CD4-positive, alpha-beta memory T cell (primary cell): ENCODE measurements at regions not wholly inside any gene's neighbourhood (a gene's known extent, or its start where the extent isn't known, plus 50 kb on each side); places are given as distances from the start of the nearest gene placed in this dataset.

ENCODE experiments used
- CTCF ChIA-PET: fragments of 350-600 bp; sonication (Branson Sonifier 250); formaldehyde crosslinking; loops from one replicate; lab custom pipeline; 2021; ENCODE audit warnings: inconsistent platforms; ENCODE audit not compliant: partially characterized antibody; lab: Charles Lee
- POLR2A ChIA-PET: fragments of 350-600 bp; sonication (Branson Sonifier 250); formaldehyde crosslinking; loops from one replicate; lab custom pipeline; 2021; ENCODE audit not compliant: partially characterized antibody; lab: Charles Lee
- DNase-seq, 5 donors: peaks; one replicate each; pipeline versions ENCODE4 v3.0.0 to v3.0.0-alpha.2; 2020 to 2022; ENCODE audit warnings: mixed read lengths in 1 of 5
- H3K27ac ChIP-seq: one replicate; pipeline ENCODE4 v1.7.0; 2013; ENCODE audit warnings: low read depth, low read length
- H3K27me3 ChIP-seq: 2 replicates; pipeline ENCODE4 v1.7.0; 2013; ENCODE audit warnings: mild to moderate bottlenecking, low read length, moderate library complexity; ENCODE audit not compliant: insufficient read depth
- H3K36me3 ChIP-seq: 2 replicates; pipeline ENCODE4 v1.7.0; 2013; ENCODE audit warnings: mild to moderate bottlenecking, low read length, moderate library complexity; ENCODE audit not compliant: insufficient read depth
- H3K4me1 ChIP-seq: 2 replicates; pipeline ENCODE4 v1.7.0; 2013; ENCODE audit warnings: mild to moderate bottlenecking, low read length, moderate library complexity; ENCODE audit not compliant: insufficient read depth
- H3K4me3 ChIP-seq, 2 donors: one replicate each; pipeline ENCODE4 v1.7.0; 2013; ENCODE audit warnings: low read length in 2 of 2, mild to moderate bottlenecking in 1 of 2
- H3K9me3 ChIP-seq, 2 donors: one replicate each; pipeline ENCODE4 v1.7.0; 2013; ENCODE audit warnings: low read length in 2 of 2, control low read depth in 1 of 2; ENCODE audit not compliant: control insufficient read depth in 1 of 2
- H3K27ac Mint-ChIP-seq, 7 donors: one replicate each; pipeline ENCODE4 v1.8.0; 2020 to 2021; ENCODE audit warnings: mixed read lengths in 7 of 7, mild to moderate bottlenecking in 6 of 7, inconsistent platforms in 3 of 7, moderate library complexity in 3 of 7
- H3K27me3 Mint-ChIP-seq, 2 donors: one replicate each; pipeline ENCODE4 v1.8.0; 2020 to 2021; ENCODE audit warnings: mixed read lengths in 2 of 2
- H3K36me3 Mint-ChIP-seq, 2 donors: one replicate each; pipeline ENCODE4 v1.8.0; 2020 to 2021; ENCODE audit warnings: mixed read lengths in 2 of 2, inconsistent platforms in 1 of 2, mild to moderate bottlenecking in 1 of 2
- H3K4me1 Mint-ChIP-seq, 4 donors: one replicate each; pipeline ENCODE4 v1.8.0; 2020 to 2021; ENCODE audit warnings: mixed read lengths in 4 of 4, mild to moderate bottlenecking in 1 of 4
- H3K4me3 Mint-ChIP-seq, 8 donors: one replicate each; pipeline ENCODE4 v1.8.0; 2020 to 2021; ENCODE audit warnings: mixed read lengths in 8 of 8, mild to moderate bottlenecking in 7 of 8, moderate library complexity in 6 of 8, inconsistent platforms in 3 of 8
- H3K9me3 Mint-ChIP-seq, 8 donors: one replicate each; pipeline ENCODE4 v1.8.0; 2020 to 2021; ENCODE audit warnings: mixed read lengths in 8 of 8, mild to moderate bottlenecking in 5 of 8, inconsistent platforms in 3 of 8, moderate library complexity in 1 of 8
- intact Hi-C: fragments of 100-400 bp; cut with micrococcal nuclease; formaldehyde crosslinking; loops from one replicate; pipeline ENCODE4 v1.15.1; 2023

DNA sequence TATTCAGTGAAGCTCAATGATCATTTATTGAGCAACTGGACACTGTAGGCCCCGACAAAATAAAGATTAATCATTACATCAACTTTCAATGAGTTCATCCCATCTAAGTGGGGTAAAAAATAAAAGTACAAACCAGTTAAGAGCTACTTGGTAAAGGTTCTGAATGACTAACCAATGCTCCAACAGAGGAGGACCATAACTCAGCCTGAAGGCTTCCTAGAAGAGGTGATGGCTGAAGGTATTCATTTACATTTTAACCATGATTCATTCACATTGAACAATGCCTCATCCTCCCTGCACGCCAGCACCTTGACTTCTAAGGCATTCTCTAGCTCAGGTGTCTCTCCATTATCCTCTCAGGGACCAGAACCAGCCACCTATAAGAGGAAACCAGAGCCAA, 201.4 kb downstream of the ZNF462 start:
- no peaks in the 10 kb centered on the region for H3K9me3 ChIP-seq
- intact Hi-C loops, result no loop called here
- H3K4me3 ChIP-seq, result no peak overlapping the region
- H3K27me3 ChIP-seq, result no peaks in the 10 kb centered on the region
- Mint-ChIP-seq H3K4me1 (no peaks in the 10 kb centered on the region), H3K4me3 (no peak overlapping the region), H3K9me3 (peaks cover 0 to 2% (median 0%) of the 10 kb centered on the region in 8 donors), H3K27ac (no peak overlapping the region), H3K27me3 (no peaks in the 10 kb centered on the region), H3K36me3 (no peaks in the 10 kb centered on the region)
- H3K4me1 ChIP-seq, result no peaks in the 10 kb centered on the region
- ChIA-PET CTCF (no interaction called here), POLR2A (no interaction called here)
- no peaks in the 10 kb centered on the region for H3K36me3 ChIP-seq
- DNase-seq, result no peak
- no peak overlapping the region for H3K27ac ChIP-seq

DNA sequence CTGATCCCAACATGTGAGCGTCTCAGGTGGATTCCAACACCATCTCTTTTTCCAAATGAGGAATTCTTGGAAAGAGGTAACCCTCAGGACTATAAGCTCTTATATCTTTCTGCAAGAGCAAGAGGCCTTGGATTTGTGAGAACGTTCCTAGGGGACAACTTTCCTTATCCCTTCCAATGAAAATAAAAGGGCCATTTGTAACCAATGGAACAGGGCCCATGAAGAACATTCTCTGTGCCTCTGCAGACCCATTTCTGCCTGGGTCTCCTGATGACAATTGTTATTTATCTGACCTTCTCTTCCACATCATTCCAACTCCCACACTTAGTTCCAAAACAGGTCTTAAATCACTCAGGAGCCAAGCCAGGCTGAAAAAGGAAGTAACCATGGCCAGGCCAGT, 202.6 kb downstream of the ZNF462 start:
- no peak overlapping the region for H3K4me3 ChIP-seq
- H3K36me3 ChIP-seq, result no peaks in the 10 kb centered on the region
- no peaks in the 10 kb centered on the region for H3K9me3 ChIP-seq
- H3K4me3 Mint-ChIP-seq, result no peak overlapping the region
- CTCF ChIA-PET, result no interaction called here
- H3K27me3 Mint-ChIP-seq, result no peaks in the 10 kb centered on the region
- H3K4me1 Mint-ChIP-seq, result no peaks in the 10 kb centered on the region
- no peak overlapping the region for H3K27ac Mint-ChIP-seq
- no peaks in the 10 kb centered on the region for H3K27me3 ChIP-seq
- H3K36me3 Mint-ChIP-seq, result no peaks in the 10 kb centered on the region
- no peaks in the 10 kb centered on the region for H3K4me1 ChIP-seq
- intact Hi-C loops, result no loop called here
- peaks cover 0 to 2% (median 0%) of the 10 kb centered on the region in 8 donors for H3K9me3 Mint-ChIP-seq
- POLR2A ChIA-PET, result no interaction called here
- DNase-seq, result no peak
- no peak overlapping the region for H3K27ac ChIP-seq

DNA sequence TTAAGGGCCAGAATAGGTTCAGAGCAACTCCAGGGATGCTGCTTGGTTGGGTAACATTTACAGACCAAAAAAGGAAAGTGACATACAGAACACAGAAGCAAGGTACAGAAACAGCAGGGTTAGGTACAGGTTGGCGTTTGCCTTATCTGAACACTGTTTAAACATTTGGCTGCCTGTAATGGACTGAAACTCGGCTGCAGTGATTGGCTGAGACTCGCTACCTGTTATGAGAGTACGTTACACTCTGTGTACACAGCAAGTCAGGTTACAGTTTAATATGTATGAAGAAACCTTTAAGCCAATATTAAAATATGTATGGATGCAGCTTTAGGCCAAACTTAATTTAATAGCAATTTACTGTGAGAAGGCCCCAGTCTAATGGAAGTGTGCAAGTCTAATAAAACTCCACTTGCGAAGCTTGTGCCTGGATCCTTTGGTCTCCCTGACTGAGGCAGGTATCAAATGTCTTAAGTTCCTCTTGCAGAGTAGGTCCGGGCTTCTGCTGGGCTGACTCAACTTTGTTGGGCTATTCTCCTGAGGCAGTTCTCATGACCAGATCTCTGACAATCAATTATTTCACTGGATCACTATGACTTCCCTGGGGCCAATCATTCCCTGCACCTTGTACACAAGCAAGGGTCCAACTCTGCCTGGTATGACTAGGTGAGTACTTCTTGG, 204.9 kb downstream of the ZNF462 start:
- Mint-ChIP-seq H3K27me3 (no peaks in the 10 kb centered on the region), H3K27ac (no peak overlapping the region), H3K4me1 (no peaks in the 10 kb centered on the region), H3K4me3 (no peak overlapping the region), H3K36me3 (no peaks in the 10 kb centered on the region), H3K9me3 (peaks cover 0 to 2% (median 0%) of the 10 kb centered on the region in 8 donors)
- Histone ChIP-seq H3K27ac (no peak overlapping the region), H3K27me3 (no peaks in the 10 kb centered on the region), H3K36me3 (no peaks in the 10 kb centered on the region), H3K4me1 (no peaks in the 10 kb centered on the region), H3K9me3 (no peaks in the 10 kb centered on the region), H3K4me3 (no peak overlapping the region)
- intact Hi-C loops, result no loop called here
- ChIA-PET POLR2A (no interaction called here), CTCF (no interaction called here)
- no peak for DNase-seq

DNA sequence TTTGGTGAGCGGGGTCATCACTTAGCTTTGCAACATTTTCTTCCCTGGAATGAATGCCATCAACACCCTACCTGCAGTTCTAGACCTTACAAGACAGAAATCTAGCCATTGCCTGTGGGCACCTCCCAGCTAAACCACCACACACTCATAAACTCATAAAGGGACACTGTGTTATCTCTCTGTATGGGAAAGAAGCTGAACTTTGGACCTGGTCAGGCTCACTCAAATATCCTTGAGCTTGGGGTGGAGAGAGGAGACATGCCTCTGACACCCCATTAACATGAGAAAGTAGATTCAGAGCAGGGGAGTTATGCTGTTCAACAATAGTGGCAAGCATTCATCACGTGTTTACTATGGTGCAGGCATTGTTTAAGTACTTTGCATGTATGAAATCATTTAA, 205.6 kb downstream of the ZNF462 start:
- H3K36me3 Mint-ChIP-seq, result no peaks in the 10 kb centered on the region
- DNase-seq, result no peak
- no peak overlapping the region for H3K27ac ChIP-seq
- H3K4me3 Mint-ChIP-seq, result no peak overlapping the region
- H3K36me3 ChIP-seq, result no peaks in the 10 kb centered on the region
- H3K4me1 Mint-ChIP-seq, result no peaks in the 10 kb centered on the region
- POLR2A ChIA-PET, result no interaction called here
- no peaks in the 10 kb centered on the region for H3K27me3 Mint-ChIP-seq
- H3K9me3 ChIP-seq, result no peaks in the 10 kb centered on the region
- CTCF ChIA-PET, result no interaction called here
- H3K9me3 Mint-ChIP-seq, result peaks cover 0 to 2% (median 0%) of the 10 kb centered on the region in 8 donors
- H3K27ac Mint-ChIP-seq, result no peak overlapping the region
- intact Hi-C loops, result no loop called here
- no peaks in the 10 kb centered on the region for H3K27me3 ChIP-seq
- H3K4me3 ChIP-seq, result no peak overlapping the region
- H3K4me1 ChIP-seq, result no peaks in the 10 kb centered on the region

DNA sequence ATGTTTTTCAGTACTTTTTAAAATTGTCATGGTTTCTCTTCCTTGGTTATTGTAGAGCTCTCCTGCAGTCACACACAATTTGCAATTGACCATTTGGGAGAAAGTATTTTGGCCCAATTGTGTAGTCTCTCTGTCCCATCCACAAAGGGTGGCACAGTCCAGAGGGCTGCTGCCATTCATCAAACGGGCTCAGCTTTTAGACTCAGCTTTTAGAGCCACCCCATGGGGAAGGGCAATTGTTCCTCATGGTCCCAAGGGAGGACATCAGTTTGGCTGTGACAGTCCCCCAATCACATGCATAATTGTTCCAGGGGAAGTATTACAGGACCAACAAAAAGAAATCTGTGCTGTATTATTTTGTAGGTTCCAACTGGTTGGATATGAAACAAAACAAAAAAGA, 207.6 kb downstream of the ZNF462 start:
- H3K4me1 ChIP-seq, result no peaks in the 10 kb centered on the region
- intact Hi-C loops, result no loop called here
- H3K27me3 ChIP-seq, result no peaks in the 10 kb centered on the region
- Mint-ChIP-seq H3K36me3 (no peaks in the 10 kb centered on the region), H3K9me3 (no peaks in the 10 kb centered on the region), H3K4me1 (no peaks in the 10 kb centered on the region), H3K4me3 (no peak overlapping the region), H3K27me3 (no peaks in the 10 kb centered on the region), H3K27ac (no peak overlapping the region)
- CTCF ChIA-PET, result no interaction called here
- H3K4me3 ChIP-seq, result no peak overlapping the region
- no peak for DNase-seq
- H3K36me3 ChIP-seq, result no peaks in the 10 kb centered on the region
- no peak overlapping the region for H3K27ac ChIP-seq
- POLR2A ChIA-PET, result no interaction called here
- H3K9me3 ChIP-seq, result no peaks in the 10 kb centered on the region

DNA sequence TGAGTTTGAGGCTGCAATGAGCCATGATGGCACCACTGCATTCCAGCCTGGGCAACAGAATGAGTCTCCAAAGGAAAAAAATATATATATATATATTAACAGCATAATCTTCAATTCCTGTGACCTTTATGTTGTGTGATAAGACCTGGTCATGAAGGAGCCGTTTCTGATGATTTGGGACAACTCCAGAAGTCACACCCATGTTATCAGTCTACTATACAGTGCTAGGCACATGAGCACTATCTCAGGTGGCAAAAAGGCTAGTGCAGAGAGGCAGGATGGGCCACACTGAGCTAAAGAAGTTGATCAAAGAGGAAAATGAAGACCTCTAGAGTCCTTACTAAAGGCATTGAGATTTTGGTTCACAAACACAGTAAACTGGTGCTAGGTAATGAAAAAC, 205.0 kb upstream of the RAD23B start:
- Histone ChIP-seq H3K27me3 (no peaks in the 10 kb centered on the region), H3K9me3 (no peaks in the 10 kb centered on the region), H3K4me1 (no peaks in the 10 kb centered on the region), H3K36me3 (no peaks in the 10 kb centered on the region), H3K4me3 (no peak overlapping the region), H3K27ac (no peak overlapping the region)
- Mint-ChIP-seq H3K4me1 (no peaks in the 10 kb centered on the region), H3K36me3 (no peaks in the 10 kb centered on the region), H3K4me3 (no peak overlapping the region), H3K27me3 (no peaks in the 10 kb centered on the region), H3K27ac (no peak overlapping the region), H3K9me3 (peaks cover 0 to 2% (median 0%) of the 10 kb centered on the region in 8 donors)
- POLR2A ChIA-PET, result no interaction called here
- intact Hi-C loops, result no loop called here
- no peak for DNase-seq
- CTCF ChIA-PET, result no interaction called here

DNA sequence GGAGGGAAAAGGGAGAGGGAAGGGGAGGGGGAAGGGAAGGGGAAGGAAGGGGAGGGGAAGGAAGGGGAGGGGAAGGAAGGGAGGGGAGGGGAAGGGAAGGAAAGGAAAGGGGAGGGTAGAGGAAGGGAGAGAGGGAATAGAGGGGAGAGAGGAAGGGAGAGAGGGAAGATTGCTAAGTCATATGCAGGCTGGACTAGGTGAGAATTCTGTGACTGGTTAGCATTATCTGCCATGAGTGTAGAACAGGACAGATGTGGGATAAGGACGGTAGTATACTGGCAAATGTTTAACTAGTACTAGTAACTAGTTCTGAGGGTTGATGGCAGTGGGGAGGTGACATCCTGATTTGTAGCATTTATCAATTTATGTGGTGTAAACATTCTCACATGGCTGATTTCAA, 203.5 kb upstream of the RAD23B start:
- no peaks in the 10 kb centered on the region for H3K4me1 ChIP-seq
- H3K9me3 ChIP-seq, result no peaks in the 10 kb centered on the region
- H3K27ac ChIP-seq, result no peak overlapping the region
- Mint-ChIP-seq H3K27ac (no peak overlapping the region), H3K36me3 (no peaks in the 10 kb centered on the region), H3K9me3 (peaks cover 0 to 2% (median 0%) of the 10 kb centered on the region in 8 donors), H3K4me3 (no peak overlapping the region), H3K27me3 (peaks cover under 1 to 5% of the 10 kb centered on the region in 2 donors), H3K4me1 (no peaks in the 10 kb centered on the region)
- no peaks in the 10 kb centered on the region for H3K27me3 ChIP-seq
- intact Hi-C loops, result no loop called here
- ChIA-PET POLR2A (no interaction called here), CTCF (no interaction called here)
- no peaks in the 10 kb centered on the region for H3K36me3 ChIP-seq
- no peak overlapping the region for H3K4me3 ChIP-seq
- DNase-seq, result no peak

DNA sequence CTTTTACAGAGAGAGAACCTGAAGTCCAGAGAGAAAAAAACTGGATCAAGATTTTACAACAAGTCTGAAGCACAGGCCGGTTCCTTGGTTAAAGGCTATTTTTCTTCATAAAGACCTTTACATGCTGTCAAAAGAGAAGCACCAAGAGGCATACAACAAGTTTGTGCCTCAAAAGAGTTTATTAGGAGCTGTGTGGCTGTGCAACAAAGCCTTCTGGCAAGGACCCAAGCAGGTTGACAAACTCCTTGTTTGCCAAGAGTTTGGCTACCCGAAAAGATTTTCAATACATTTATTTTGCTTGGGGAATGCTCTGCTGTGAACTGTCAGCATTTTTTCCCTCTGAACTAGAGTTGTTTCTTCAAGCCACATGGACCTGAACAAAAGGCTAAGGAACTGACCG, 202.9 kb upstream of the RAD23B start:
- intact Hi-C loops, result no loop called here
- ChIA-PET POLR2A (no interaction called here), CTCF (no interaction called here)
- H3K36me3 Mint-ChIP-seq, result no peaks in the 10 kb centered on the region
- no peaks in the 10 kb centered on the region for H3K27me3 ChIP-seq
- no peaks in the 10 kb centered on the region for H3K4me1 Mint-ChIP-seq
- H3K27ac Mint-ChIP-seq, result no peak overlapping the region
- no peaks in the 10 kb centered on the region for H3K9me3 ChIP-seq
- no peak overlapping the region for H3K27ac ChIP-seq
- H3K4me3 ChIP-seq, result no peak overlapping the region
- H3K27me3 Mint-ChIP-seq, result peaks cover 2 to 5% of the 10 kb centered on the region in 2 donors
- no peak for DNase-seq
- peaks cover 0 to 2% (median 0%) of the 10 kb centered on the region in 8 donors for H3K9me3 Mint-ChIP-seq
- H3K36me3 ChIP-seq, result no peaks in the 10 kb centered on the region
- H3K4me3 Mint-ChIP-seq, result no peak overlapping the region
- no peaks in the 10 kb centered on the region for H3K4me1 ChIP-seq
